Mesenteric fat pad (tissue), 1 donor: ENCODE measurements at regions not wholly inside any gene's neighbourhood (a gene's known extent, or its start where the extent isn't known, plus 50 kb on each side); places are given as distances from the start of the nearest gene placed in this dataset.
A peak's percentile ranks its signal among the peaks of the same experiment; 100 is the strongest.
"Not testable (repeated sequence)": the region's sequence is repeated elsewhere in the genome, so short reads cannot be mapped to it uniquely, and the experiment has no call there.

Experiments
- DNase-seq: peaks from one replicate; pipeline ENCODE4 v3.0.0-alpha.2; 2020; ENCODE audit warnings: low spot score
- donor health status: DM: yes; HTN: yes; CAD: no.

DNA sequence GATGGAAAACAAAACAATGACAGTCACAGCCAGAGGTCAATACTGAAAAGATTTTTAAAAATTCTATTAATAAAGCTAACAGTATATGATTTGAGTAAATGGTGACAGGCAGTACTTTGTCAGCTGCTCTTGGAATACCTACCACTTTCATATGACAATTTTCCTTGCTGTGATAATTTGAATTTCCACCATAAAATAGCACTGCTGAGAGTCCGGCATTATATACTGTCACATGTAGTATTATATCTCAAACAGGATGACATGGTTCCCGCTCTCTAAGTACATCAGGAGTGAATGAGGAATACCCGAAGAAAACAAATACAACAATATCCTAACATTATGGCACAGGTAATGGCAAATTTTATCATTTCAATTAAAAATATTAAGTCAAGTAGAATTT, 146.8 kb upstream of the TMPRSS15 start:
- no peak for DNase-seq

DNA sequence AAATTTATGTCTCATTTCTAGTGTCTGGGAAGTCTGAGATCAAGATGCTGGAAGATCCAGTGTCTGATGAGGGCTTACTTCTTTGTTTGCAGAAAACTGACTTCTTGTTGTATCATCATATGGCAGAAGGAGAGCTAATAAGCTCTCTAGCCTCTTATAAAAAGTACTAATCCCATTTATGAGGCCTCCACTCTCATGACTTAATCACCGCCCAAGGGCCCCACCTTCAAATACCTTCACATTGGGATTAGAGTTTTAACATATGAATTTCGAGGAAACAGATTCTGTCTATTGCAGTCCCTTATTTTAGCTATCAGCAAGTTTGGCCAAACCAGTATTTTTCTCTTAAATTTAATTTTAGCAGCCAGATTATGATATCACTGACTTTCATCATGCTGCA, 150.2 kb upstream of the TMPRSS15 start:
- DNase-seq, result no peak

DNA sequence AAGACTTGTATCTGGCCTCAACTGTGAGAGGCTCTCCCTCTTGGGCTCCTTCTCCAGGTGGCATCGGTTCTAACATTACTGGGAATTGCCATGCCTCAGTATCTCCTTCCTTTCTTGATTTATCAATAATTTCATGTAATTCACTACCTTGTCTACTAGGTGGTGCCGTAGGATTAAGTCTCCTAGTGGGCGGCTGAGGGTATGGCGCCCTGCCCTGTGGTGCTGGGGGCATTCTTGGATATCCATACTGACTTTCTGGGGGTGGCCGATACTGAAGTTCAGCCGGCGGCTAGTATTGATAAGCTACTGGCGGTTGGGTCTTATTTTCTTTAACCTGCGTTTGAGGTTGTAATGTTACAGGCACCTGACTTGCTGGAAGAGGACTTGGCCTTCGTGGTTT, 164.2 kb upstream of the TMPRSS15 start:
- DNase-seq, result not testable (repeated sequence)

DNA sequence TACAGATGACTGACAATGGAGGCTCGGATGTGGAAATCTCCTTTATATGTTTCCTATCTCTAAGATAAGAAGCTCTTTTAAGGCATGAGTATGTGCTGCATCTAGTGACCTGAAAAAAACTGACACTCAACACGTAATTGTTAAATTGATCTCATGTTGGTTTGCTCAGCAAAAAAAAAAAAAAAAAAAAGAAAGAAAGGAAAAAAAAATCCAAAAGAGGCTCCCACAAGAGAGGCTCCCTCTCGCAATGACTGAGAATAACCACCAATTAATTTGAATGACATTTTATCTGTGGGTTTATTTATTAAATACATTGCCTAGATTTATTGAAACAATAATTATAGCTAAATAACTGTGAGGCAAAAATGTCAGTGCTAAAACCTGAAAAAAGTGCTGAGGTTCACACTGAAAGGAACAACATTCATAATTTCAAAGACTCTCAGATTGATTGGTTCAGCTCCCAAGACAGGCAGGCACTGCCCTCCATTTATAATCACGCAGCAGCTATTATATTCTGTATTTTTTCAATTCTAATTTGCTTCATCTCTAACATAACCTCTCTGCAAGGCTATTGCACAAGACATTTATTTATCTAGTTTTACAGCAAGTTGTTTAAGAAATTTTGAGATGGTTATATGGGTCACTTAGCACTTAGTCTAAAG, 184.5 kb upstream of the TMPRSS15 start:
- DNase-seq, result no peak

DNA sequence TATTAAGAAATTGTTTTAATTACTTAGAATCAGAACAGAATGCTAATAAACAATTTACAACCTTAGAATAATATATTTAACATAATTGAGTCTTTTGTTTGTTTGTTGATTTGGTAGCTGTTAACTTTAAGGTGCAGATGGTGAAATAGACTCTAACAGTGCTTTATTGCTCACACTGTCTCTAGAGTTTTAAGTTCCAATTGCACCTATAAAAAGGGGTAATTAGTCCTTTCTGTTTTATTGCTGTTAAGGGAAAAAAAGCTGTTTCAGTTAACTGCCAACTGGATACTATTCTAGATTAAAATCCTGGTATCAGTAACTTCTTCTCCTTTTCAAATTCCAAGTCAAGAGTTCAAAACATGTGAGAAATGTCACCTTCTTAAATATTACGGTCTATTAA, 197.6 kb upstream of the TMPRSS15 start:
- DNase-seq, result no peak

DNA sequence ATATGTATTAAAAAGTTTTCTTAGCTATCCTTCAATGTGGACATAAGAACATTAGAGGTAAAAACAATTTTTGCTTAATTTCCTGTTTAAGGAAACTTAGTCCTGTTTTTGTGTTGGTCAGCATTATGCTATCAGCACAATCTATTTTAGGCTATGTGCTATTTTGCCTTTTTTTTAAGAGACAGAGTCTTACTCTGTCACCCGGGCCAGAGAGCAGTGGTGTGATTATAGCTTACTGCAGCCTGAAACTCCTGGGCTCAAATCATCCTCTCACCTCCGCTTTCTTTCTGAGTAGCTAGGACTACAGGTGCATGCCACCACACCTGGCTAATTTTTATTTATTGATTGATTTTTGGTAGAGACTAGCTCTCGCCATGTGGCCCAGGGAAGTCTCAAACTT, 199.1 kb upstream of the TMPRSS15 start:
- DNase-seq, result no peak

DNA sequence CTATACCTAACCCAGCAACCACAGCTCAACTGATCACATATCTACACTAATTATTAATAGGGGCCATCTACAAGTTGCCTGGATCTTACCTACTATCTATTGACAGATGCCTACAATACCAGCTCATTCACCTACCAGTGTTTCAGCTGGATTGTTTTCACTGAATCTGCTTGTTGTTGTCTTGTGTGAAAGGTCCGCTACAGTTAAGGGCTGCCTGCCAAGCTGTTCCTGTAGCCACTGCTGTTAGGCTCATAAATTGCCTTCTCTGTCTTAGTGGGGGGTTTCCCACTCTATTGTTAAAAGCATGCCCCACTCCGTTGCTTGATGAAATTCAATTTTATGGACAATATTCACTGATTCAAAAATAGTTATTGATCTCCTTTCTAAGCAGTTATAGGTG, 199.7 kb upstream of the TMPRSS15 start:
- no peak for DNase-seq

DNA sequence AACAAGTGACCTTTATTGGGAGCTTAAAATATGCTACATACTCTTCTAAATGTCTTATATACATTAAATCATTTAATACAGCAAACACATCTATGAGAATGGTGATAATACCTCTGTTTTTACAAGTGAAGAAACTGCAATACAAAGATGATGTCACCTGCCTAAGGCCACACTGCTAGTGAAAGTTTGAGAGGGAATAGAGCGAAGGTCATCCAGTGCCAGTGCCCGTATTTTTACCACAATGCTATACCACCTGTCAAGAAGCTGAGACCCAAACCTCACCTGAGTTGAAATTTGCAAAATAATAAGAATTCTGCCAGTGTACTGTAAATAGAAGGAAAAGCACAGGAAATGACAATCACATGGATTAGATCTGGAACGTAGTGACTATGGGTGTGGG, 200.4 kb upstream of the TMPRSS15 start:
- DNase-seq, result no peak

DNA sequence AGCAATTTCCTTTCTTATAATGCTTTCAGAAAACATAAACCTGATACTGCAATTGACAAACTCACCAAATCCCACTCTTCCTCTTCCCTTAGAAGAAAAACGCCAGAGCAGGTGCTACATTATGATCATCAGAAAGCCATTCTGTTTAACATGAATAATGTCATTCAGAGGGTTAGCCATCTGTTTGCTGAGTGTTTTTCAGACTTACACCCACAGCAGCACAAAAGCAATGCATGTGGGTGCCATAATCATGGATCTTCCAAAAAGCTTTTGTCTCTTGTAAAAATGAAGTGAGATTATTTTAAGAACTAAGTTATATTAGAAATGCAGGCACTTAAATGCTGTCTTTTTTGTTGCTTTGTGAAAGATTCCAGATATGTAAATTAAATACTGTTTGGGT, 204.6 kb upstream of the TMPRSS15 start:
- DNase-seq, result no peak

DNA sequence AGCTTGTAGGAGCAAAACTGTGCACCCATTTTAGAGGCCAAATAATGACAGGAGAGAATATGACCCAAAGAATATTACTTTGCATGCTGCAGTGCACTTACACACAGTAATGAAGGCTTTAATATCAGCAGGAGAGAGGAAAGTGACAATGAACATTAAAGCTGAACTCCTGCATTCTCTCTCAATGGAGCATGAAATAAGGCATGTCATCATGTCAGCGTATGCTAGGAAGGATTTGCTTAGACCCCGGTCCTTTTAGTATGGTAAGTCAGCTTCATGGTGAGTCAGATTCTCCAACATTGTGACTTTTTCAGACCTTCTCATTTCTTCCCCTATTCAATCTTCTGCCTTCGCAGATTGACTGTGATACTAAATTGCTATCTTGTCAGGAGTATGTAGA, 210.7 kb upstream of the TMPRSS15 start:
- DNase-seq, result no peak

DNA sequence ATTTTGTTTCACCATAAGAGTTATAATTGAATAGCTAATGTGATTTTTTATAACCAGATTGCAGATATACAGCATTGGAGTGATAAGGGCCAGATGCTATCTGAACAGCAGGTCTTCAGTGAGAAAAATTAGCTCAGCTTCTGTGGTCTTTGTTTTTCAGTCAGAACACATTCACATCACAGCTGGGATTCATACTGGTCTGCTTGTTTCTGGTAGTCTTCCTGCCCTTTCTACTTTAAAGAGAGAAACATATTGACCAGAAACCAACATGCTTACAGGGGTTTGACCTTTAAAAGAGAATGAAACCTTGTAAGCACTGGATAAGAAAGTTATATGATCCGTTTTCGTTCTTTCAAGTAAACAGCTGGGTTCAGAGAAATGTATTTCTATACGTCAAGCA, 213.7 kb upstream of the TMPRSS15 start:
- no peak for DNase-seq

DNA sequence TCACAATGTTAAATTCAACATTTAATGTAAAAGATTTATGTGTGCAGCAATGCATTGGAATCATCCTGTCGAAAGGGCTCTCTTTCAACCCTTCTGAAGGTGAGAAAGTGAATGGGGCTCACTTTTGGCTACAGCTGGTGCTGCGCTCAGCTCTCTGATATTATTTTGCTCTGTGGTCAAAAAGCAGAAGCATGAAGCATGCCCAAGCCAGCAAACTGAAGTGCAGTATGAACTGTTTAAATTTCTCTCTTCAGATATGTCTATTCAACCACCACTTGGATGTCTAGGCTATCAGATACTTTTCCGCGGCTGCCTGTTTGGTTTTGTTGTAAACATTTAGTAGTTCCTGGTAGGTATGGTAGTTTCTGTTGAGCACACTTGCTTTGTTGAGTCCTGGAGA, 216.9 kb upstream of the TMPRSS15 start:
- no peak for DNase-seq

DNA sequence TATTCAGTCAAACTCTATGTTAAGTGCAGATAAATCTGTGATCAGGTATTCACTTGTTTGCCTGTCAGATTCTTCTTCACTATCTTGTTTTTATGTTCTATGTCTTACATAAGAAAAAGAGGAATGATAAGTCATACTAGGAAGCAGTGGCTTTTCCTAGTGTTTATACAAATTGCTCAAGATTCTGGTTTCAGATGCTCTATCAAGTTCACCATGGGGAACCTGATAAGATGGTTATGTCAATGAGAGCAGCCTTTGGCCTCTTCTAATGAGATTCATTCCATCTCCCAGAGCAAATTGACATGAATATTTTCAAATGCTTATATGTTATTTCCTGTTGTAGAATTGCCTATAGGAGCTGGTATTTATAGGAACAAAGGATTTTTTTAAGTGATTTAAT, 218.8 kb upstream of the TMPRSS15 start:
- DNase-seq, result no peak

DNA sequence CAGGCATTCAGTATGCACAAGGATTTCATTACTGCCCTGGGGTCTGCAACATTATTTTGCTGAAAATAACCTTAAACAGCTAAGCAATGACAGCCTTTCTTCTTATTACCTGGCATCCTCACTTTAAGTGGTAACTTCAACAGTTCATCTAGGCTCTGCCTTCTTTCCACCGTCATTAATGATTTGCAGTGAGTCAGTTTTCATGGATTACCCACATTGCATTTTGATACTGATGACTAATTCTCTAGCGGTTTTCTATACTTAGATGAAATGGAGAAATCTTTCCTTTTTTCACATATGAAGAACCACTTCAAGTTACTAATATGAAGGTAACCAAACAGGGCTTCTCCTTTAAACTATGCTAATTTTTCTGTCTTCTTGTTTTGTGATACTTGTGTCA, 226.9 kb upstream of the TMPRSS15 start:
- no peak for DNase-seq

DNA sequence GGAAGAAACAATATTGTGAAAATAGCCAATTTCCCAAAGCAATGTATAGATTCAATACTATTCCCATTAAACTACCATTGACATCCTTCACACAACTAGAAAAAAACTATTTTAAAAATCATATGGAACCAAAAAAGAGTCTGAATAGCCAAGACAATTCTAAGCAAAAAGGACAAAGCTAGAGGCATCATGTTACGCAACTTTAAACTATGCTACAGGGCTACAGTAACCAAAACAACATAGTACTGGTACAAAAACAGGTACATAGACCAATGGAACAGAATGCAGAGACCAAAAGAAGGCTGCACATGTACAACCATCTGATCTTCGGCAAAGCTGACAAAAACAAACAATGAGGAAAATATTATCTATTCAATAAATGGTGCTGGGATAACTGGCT, 233.3 kb upstream of the TMPRSS15 start:
- no peak for DNase-seq

DNA sequence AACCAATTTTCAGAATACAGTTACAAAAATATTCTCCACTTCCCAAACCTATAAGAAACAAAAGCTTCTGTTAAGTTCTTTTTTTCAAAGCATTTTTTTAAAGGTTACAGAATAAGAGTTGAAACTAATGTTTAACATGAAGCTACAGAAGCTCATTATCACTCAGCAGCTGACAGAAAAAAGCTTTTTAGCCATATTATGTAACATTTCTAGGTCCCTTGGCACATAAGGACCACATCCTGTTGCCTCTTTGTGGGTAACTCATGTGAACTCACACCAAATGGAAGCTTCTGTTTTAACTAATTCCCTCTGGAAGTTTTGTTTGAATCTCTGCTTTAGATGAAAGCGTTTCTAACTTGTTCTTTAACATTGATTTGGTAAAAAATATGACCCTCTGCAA, 242.5 kb upstream of the TMPRSS15 start:
- no peak for DNase-seq

DNA sequence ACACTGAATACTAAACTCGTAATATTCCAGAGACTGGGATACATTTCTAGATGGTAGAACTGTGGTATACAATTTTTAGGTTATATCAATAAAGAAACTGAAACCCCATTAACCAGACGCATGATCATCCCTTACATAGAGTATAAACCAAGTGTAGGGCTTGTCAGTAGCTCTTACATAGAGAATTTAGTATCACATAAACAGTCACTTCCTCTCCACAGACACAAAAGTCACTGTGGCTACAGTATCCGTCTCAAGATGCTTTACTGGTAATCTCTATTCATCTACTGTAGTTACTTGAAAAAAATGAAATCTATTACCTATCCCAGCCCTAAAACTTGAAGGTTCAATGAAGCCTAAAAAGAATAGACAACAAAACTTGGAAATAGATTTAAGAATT, 252.3 kb upstream of the TMPRSS15 start:
- no peak for DNase-seq

DNA sequence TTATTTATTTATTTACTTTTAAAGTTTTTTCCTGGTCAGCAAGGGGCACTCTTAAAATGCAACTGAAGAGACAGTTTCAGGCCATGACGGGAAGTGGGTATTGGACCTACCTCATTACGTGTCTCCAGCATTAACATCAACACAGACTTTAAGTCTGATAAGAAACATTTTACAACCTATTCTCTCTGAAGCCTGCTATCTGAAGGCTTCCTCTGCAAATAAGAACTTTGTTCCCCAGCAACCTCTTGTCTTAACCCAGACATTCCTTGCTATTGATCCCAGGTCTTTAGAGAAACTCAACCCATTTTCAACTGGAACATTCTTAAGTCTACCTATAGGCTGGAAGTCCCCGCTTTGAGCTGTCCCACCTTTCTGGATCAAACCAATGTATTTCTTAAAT, 258.3 kb upstream of the TMPRSS15 start:
- DNase-seq, result no peak

DNA sequence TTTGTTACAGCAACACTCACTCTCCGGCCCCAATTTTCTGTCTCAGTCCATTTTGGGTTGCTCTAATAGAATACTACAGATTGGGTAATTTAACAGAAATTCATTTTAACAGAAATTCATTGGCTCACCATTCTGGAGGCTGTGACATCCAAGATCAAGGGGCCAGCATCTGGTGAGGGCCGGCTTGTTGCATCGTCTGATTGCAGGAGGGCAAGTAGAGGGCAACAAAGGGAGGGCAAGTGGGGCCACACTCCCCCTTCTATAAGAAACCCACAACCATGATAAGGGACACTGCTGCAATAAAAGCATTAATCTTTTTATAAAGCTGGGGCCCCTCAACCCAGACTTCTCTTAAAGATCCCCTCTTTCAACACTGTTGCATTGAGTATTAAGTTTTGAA, 260.1 kb upstream of the TMPRSS15 start:
- peak; percentile 60 for DNase-seq

DNA sequence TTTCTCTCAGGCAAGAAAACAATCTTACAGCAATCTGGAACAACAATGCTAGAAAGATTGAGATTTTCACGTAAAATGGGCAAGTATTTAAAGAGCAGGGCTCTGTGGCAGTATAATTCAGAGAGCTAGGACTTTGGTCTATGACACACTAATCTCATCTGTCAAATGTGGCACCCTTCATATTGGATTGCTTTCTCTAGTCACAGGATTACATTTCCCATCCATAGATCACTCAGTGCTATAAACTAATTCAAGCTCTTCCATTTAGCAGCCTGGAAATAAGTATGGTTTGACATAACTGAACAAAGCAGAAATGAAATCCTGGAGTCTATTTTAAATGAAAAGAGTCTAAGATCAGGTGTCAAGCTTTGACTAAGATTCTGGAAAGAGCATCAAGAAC, 263.1 kb upstream of the TMPRSS15 start:
- no peak for DNase-seq

DNA sequence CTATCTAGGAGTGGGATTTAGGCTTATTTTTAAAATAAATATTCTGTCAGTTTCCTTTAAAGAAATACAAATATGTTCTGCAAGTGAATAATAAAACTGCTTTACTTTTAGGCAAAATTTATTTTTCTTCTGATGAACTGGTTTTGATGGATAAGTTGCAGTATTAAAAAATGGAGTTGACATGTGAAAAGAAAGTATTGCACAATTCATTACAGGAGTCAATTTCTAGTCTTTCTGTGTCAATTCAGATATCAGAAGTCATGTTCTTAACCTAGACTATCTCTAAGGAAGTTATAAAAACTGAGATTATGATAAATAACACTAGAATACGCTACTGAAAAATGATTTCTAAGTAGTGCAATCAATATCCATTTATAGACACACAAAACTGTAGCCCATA, 270.2 kb upstream of the TMPRSS15 start:
- no peak for DNase-seq

DNA sequence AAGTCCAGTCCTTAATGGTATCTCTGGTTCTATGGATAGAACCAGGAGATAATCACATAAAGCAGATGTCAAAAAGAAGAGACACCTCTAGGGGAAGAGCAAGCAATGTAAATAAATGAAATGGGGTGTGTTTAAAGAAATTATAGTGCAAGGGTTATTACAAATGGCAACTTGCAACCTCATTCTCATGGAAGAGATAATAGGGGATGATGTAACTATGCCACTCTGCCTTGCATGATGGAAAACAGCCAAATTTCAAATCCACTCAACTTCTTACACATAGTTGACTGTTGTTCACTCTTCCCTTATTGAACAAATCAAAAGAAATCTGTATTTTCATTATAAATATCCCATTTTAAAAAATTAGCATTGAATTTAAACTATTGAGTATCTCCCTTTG, 274.0 kb upstream of the TMPRSS15 start:
- DNase-seq, result no peak

DNA sequence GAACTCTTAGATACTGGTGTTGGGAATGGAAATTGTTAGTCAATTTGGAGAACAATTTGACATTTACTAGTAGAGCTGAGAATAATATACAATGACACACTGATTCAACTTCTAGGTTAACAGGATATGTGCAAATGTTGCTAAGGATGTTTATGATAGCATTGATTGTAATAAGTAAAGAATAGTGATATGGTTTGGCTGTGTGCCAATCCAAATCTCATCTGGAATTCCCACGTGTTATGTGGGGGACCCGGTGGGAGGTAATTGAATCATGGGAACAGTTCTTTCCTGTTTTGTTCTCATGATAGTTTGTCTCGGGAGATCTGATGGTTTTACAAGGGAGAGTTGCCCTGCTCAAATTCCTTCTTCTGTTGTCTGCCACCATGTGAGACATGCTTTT, 302.4 kb upstream of the TMPRSS15 start:
- no peak for DNase-seq

DNA sequence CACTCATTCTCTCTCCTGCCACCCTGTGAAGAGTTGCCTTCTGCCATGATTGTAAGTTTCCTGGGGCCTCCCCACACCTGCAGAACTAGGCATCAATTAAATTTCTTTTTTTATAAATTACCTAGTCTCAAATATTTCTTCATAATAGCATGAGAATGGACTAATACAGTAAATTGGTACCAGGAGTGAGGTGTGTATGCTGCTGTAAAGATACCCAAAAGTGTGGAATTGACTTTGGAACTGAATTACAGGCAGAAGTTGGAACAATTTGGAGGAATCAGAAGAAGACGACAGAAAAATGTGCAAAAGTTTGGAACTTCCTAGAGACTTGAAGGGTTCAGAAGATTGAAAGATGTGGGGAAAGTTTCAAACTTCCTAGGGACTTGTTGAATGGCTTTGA, 308.1 kb upstream of the TMPRSS15 start:
- no peak for DNase-seq
